ENCODE measurements at regions not wholly inside any gene's neighbourhood (a gene's known extent, or its start where the extent isn't known, plus 50 kb on each side); places are given as distances from the start of the nearest gene placed in this dataset.
"Not testable (repeated sequence)": the region's sequence is repeated elsewhere in the genome, so short reads cannot be mapped to it uniquely, and the experiment has no call there.

- H3K4me1 ChIP-seq (ENCODE audit: low read length) = peaks cover 16% of the 10 kb centered on the region
- H3K27me3 ChIP-seq (ENCODE audit: low read depth, low read length) = peaks cover 54% of the 10 kb centered on the region
- H3K27ac ChIP-seq (ENCODE audit: low read length) = no peak overlapping the region
- no peaks in the 10 kb centered on the region for H3K9me3 ChIP-seq (ENCODE audit: insufficient read depth, low read length)
- no peaks in the 10 kb centered on the region for H3K36me3 ChIP-seq (replicated peaks; ENCODE audit: low read depth, low read length)
- H3K9ac ChIP-seq (ENCODE audit: low read length) = peak overlapping the region; percentile 30
- H3K79me2 ChIP-seq (ENCODE audit: low read length) = no peaks in the 10 kb centered on the region
- H4K20me1 ChIP-seq (ENCODE audit: insufficient read depth, low read length) = no peaks in the 10 kb centered on the region
- peak overlapping the region; percentile 79 for H3K4me2 ChIP-seq (ENCODE audit: low read length)
- H3K4me3 ChIP-seq (ENCODE audit: low read length) = peak overlapping the region; percentile 66
- TF ChIP-seq EZH2phosphoT487 (IDR thresholded peaks at IDR 0.05; ENCODE audit: low read depth) = no peak
- TF ChIP-seq CTCF (IDR thresholded peaks at IDR 0.05; ENCODE audit: low read depth, low read length) = peak; percentile 58
- H2AFZ ChIP-seq (ENCODE audit: low read depth, low read length) = peak overlapping the region; percentile 87; the same call in 1 of the 2 replicates
Measured at GRCh38 chr5:54867310-54867944, 118.0 kb downstream of the ESM1 start.

- not testable (repeated sequence) for H3K9ac ChIP-seq (ENCODE audit: low read length); H3K79me2 ChIP-seq (ENCODE audit: low read length); H3K4me2 ChIP-seq (ENCODE audit: low read length); H3K4me3 ChIP-seq (ENCODE audit: low read length); H3K36me3 ChIP-seq (replicated peaks; ENCODE audit: low read depth, low read length); H2AFZ ChIP-seq (ENCODE audit: low read depth, low read length); H4K20me1 ChIP-seq (ENCODE audit: insufficient read depth, low read length); H3K9me3 ChIP-seq (ENCODE audit: insufficient read depth, low read length); H3K27ac ChIP-seq (ENCODE audit: low read length)
- H3K27me3 ChIP-seq (ENCODE audit: low read depth, low read length) = peaks cover 51% of the 10 kb centered on the region
- H3K4me1 ChIP-seq (ENCODE audit: low read length) = peaks cover 16% of the 10 kb centered on the region
Measured at GRCh38 chr5:54864911-54865515, 120.4 kb downstream of the ESM1 start.

- H3K4me1 ChIP-seq (ENCODE audit: low read length) = peaks cover 6% of the 10 kb centered on the region
- no peak overlapping the region for H2AFZ ChIP-seq (ENCODE audit: low read depth, low read length)
- no peak overlapping the region for H3K4me2 ChIP-seq (ENCODE audit: low read length)
Measured at GRCh38 chr5:54862036-54862435, 123.4 kb downstream of the ESM1 start.

GRCh38 chr5:54861212-54861894 is 124.0 kb downstream of the ESM1 start:
- TF ChIP-seq CTCF (IDR thresholded peaks at IDR 0.05; ENCODE audit: low read depth, low read length) = no peak
- no peak for TF ChIP-seq EZH2phosphoT487 (IDR thresholded peaks at IDR 0.05; ENCODE audit: low read depth)
- Histone ChIP-seq H3K4me2 (ENCODE audit: low read length) (no peak overlapping the region), H3K36me3 (replicated peaks; ENCODE audit: low read depth, low read length) (no peaks in the 10 kb centered on the region), H3K27me3 (ENCODE audit: low read depth, low read length) (peaks cover 37% of the 10 kb centered on the region), H3K9me3 (ENCODE audit: insufficient read depth, low read length) (peaks cover 6% of the 10 kb centered on the region; the same call in 1 of the 2 replicates), H3K79me2 (ENCODE audit: low read length) (no peaks in the 10 kb centered on the region), H3K9ac (ENCODE audit: low read length) (no peak overlapping the region), H3K4me1 (ENCODE audit: low read length) (no peaks in the 10 kb centered on the region), H3K4me3 (ENCODE audit: low read length) (no peak overlapping the region), H3K27ac (ENCODE audit: low read length) (no peak overlapping the region), H2AFZ (ENCODE audit: low read depth, low read length) (no peak overlapping the region), H4K20me1 (ENCODE audit: insufficient read depth, low read length) (no peaks in the 10 kb centered on the region)

More at GRCh38 chr5:54862036-54862435, 123.4 kb downstream of the ESM1 start:
- Histone ChIP-seq H3K36me3 (replicated peaks; ENCODE audit: low read depth, low read length) (no peaks in the 10 kb centered on the region), H3K9me3 (ENCODE audit: insufficient read depth, low read length) (peaks cover 6% of the 10 kb centered on the region; the same call in 1 of the 2 replicates), H3K27me3 (ENCODE audit: low read depth, low read length) (peaks cover 37% of the 10 kb centered on the region), H4K20me1 (ENCODE audit: insufficient read depth, low read length) (no peaks in the 10 kb centered on the region), H3K4me3 (ENCODE audit: low read length) (no peak overlapping the region), H3K9ac (ENCODE audit: low read length) (no peak overlapping the region), H3K27ac (ENCODE audit: low read length) (no peak overlapping the region), H3K79me2 (ENCODE audit: low read length) (no peaks in the 10 kb centered on the region)
- TF ChIP-seq EZH2phosphoT487 (IDR thresholded peaks at IDR 0.05; ENCODE audit: low read depth) (no peak), CTCF (IDR thresholded peaks at IDR 0.05; ENCODE audit: low read depth, low read length) (no peak)

Measured in OCI-LY3 (cell line).